ENCODE measurements at regions not wholly inside any gene's neighbourhood (a gene's known extent, or its start where the extent isn't known, plus 50 kb on each side); places are given as distances from the start of the nearest gene placed in this dataset.

GRCh38 chr2:71901466-71901865, 246.2 kb downstream of the CYP26B1 start:
- no peak for TF ChIP-seq CTCF (IDR thresholded peaks at IDR 0.05)
- TF ChIP-seq POLR2A (IDR thresholded peaks at IDR 0.05), result no peak

All from Peyer's patch (tissue), 4 donors.